ENCODE measurements at regions not wholly inside any gene's neighbourhood (a gene's known extent, or its start where the extent isn't known, plus 50 kb on each side); places are given as distances from the start of the nearest gene placed in this dataset.
"Not testable (repeated sequence)": the region's sequence is repeated elsewhere in the genome, so short reads cannot be mapped to it uniquely, and the experiment has no call there.

- TF ChIP-seq, protein P1, sequence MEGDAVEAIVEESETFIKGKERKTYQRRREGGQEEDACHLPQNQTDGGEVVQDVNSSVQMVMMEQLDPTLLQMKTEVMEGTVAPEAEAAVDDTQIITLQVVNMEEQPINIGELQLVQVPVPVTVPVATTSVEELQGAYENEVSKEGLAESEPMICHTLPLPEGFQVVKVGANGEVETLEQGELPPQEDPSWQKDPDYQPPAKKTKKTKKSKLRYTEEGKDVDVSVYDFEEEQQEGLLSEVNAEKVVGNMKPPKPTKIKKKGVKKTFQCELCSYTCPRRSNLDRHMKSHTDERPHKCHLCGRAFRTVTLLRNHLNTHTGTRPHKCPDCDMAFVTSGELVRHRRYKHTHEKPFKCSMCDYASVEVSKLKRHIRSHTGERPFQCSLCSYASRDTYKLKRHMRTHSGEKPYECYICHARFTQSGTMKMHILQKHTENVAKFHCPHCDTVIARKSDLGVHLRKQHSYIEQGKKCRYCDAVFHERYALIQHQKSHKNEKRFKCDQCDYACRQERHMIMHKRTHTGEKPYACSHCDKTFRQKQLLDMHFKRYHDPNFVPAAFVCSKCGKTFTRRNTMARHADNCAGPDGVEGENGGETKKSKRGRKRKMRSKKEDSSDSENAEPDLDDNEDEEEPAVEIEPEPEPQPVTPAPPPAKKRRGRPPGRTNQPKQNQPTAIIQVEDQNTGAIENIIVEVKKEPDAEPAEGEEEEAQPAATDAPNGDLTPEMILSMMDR (IDR thresholded peaks at IDR 0.05; ENCODE audit: poor library complexity, severe bottlenecking): not testable (repeated sequence)
- TF ChIP-seq EP300 (conservative IDR thresholded peaks at IDR 0.05; ENCODE audit: poor library complexity, severe bottlenecking); RAD21 (conservative IDR thresholded peaks at IDR 0.05); SMC3 (conservative IDR thresholded peaks at IDR 0.05; ENCODE audit: poor library complexity); POLR2AphosphoS5 (IDR thresholded peaks at IDR 0.05): not testable (repeated sequence)
Measured at GRCh38 chr2:234351866-234352265, 145.0 kb downstream of the ARL4C start.
